ENCODE measurements at regions not wholly inside any gene's neighbourhood (a gene's known extent, or its start where the extent isn't known, plus 50 kb on each side); places are given as distances from the start of the nearest gene placed in this dataset.

- Histone ChIP-seq H3K36me3 (replicated peaks) (no peaks in the 10 kb centered on the region), H3K27ac (no peak overlapping the region), H3K27me3 (replicated peaks) (no peaks in the 10 kb centered on the region), H3K4me3 (ENCODE audit: low read depth, low read length) (no peak overlapping the region)
- in situ Hi-C loops (cut with HindIII; ENCODE audit: low pct_ligation_motif_present, low sequenced_read_pairs): no loop called here
- no peak for DNase-seq
- TF ChIP-seq CTCF (IDR thresholded peaks at IDR 0.05; ENCODE audit: low read depth, low read length, missing control alignments): peak; percentile 61
Measured at GRCh38 chr6:54621285-54621684, 225.3 kb upstream of the FAM83B start.

- H3K27ac ChIP-seq: no peak overlapping the region
- in situ Hi-C loops (cut with HindIII; ENCODE audit: low pct_ligation_motif_present, low sequenced_read_pairs): no loop called here
- no peak for DNase-seq
- TF ChIP-seq CTCF (IDR thresholded peaks at IDR 0.05; ENCODE audit: low read depth, low read length, missing control alignments): no peak
- no peaks in the 10 kb centered on the region for H3K27me3 ChIP-seq (replicated peaks)
- no peak overlapping the region for H3K4me3 ChIP-seq (ENCODE audit: low read depth, low read length)
- H3K36me3 ChIP-seq (replicated peaks): no peaks in the 10 kb centered on the region
Measured at GRCh38 chr6:54624216-54624615, 222.4 kb upstream of the FAM83B start.

- H3K27ac ChIP-seq: no peak overlapping the region
- in situ Hi-C loops (cut with HindIII; ENCODE audit: low pct_ligation_motif_present, low sequenced_read_pairs): no loop called here
- no peak overlapping the region for H3K4me3 ChIP-seq (ENCODE audit: low read depth, low read length)
- no peaks in the 10 kb centered on the region for H3K36me3 ChIP-seq (replicated peaks)
- H3K27me3 ChIP-seq (replicated peaks): no peaks in the 10 kb centered on the region
- TF ChIP-seq CTCF (IDR thresholded peaks at IDR 0.05; ENCODE audit: low read depth, low read length, missing control alignments): no peak
- no peak for DNase-seq
Measured at GRCh38 chr6:54624779-54625178, 221.8 kb upstream of the FAM83B start.

- Histone ChIP-seq H3K27me3 (replicated peaks) (no peaks in the 10 kb centered on the region), H3K27ac (no peak overlapping the region), H3K4me3 (ENCODE audit: low read depth, low read length) (no peak overlapping the region), H3K36me3 (replicated peaks) (no peaks in the 10 kb centered on the region)
- no peak for TF ChIP-seq CTCF (IDR thresholded peaks at IDR 0.05; ENCODE audit: low read depth, low read length, missing control alignments)
- in situ Hi-C loops (cut with HindIII; ENCODE audit: low pct_ligation_motif_present, low sequenced_read_pairs): no loop called here
- no peak for DNase-seq
Measured at GRCh38 chr6:54629131-54629530, 217.4 kb upstream of the FAM83B start.

- no peaks in the 10 kb centered on the region for H3K36me3 ChIP-seq (replicated peaks)
- H3K27me3 ChIP-seq (replicated peaks): no peaks in the 10 kb centered on the region
- no peak overlapping the region for H3K27ac ChIP-seq
- DNase-seq: no peak
- no peak for TF ChIP-seq CTCF (IDR thresholded peaks at IDR 0.05; ENCODE audit: low read depth, low read length, missing control alignments)
- in situ Hi-C loops (cut with HindIII; ENCODE audit: low pct_ligation_motif_present, low sequenced_read_pairs): no loop called here
- H3K4me3 ChIP-seq (ENCODE audit: low read depth, low read length): no peak overlapping the region
Measured at GRCh38 chr6:54632984-54633565, 213.5 kb upstream of the FAM83B start.

GRCh38 chr6:54633601-54634000 lies 213.0 kb upstream of the FAM83B start:
- H3K27ac ChIP-seq: no peak overlapping the region
- H3K36me3 ChIP-seq (replicated peaks): no peaks in the 10 kb centered on the region
- in situ Hi-C loops (cut with HindIII; ENCODE audit: low pct_ligation_motif_present, low sequenced_read_pairs): no loop called here
- no peak overlapping the region for H3K4me3 ChIP-seq (ENCODE audit: low read depth, low read length)
- no peak for DNase-seq
- no peaks in the 10 kb centered on the region for H3K27me3 ChIP-seq (replicated peaks)
- no peak for TF ChIP-seq CTCF (IDR thresholded peaks at IDR 0.05; ENCODE audit: low read depth, low read length, missing control alignments)

All from brain microvascular endothelial cell (primary cell).